DND-41 (cell line): ENCODE measurements at regions not wholly inside any gene's neighbourhood (a gene's known extent, or its start where the extent isn't known, plus 50 kb on each side); places are given as distances from the start of the nearest gene placed in this dataset.

Source experiments
- ATAC-seq: fragments of 200-7000 bp; cut with Tn5 transposase; 3 replicates; pipeline ENCODE4 v1.9.1; 2021; ENCODE audit warnings: low read depth; ENCODE audit not compliant: insufficient read depth
- DNase-seq: peaks from one replicate; pipeline ENCODE4 v3.0.0-alpha.2; 2020
- H2AFZ ChIP-seq: 2 replicates; pipeline ENCODE4 v1.6.0; 2012; ENCODE audit warnings: low read depth, low read length
- H3K27ac ChIP-seq: 2 replicates; pipeline ENCODE4 v1.5.1; 2012; ENCODE audit warnings: low read length, inconsistent platforms
- H3K27me3 ChIP-seq: fragments of 200-600 bp; sonication (generic); 2 replicates; pipeline ENCODE4 v1.6.0; 2012; ENCODE audit warnings: low read length, mild to moderate bottlenecking, inconsistent platforms; ENCODE audit not compliant: insufficient read depth, poor library complexity
- H3K36me3 ChIP-seq: 2 replicates; pipeline ENCODE4 v1.5.1; 2012; ENCODE audit warnings: low read length, inconsistent platforms; ENCODE audit not compliant: insufficient read depth
- H3K4me1 ChIP-seq: 2 replicates; pipeline ENCODE4 v1.5.1; 2012; ENCODE audit warnings: mild to moderate bottlenecking, low read length; ENCODE audit not compliant: insufficient read depth
- H3K4me2 ChIP-seq: 2 replicates; pipeline ENCODE4 v1.6.0; 2012; ENCODE audit warnings: mild to moderate bottlenecking, moderate library complexity, low read length, inconsistent platforms; ENCODE audit not compliant: insufficient read depth
- H3K4me3 ChIP-seq, 2 experiments: fragments of 200-600 bp in 1 of 2; shearing (Covaris generic) in 1 of 2; 2 replicates each; pipeline ENCODE4 v1.5.1; 2012 to 2016; ENCODE audit warnings: inconsistent platforms in 2 of 2, low read length in 2 of 2, mild to moderate bottlenecking in 2 of 2, low read depth in 1 of 2, moderate library complexity in 1 of 2
- H3K79me2 ChIP-seq: 2 replicates; pipeline ENCODE4 v1.6.0; 2012; ENCODE audit warnings: low read length, inconsistent platforms; ENCODE audit not compliant: insufficient read depth
- H3K9ac ChIP-seq: 2 replicates; pipeline ENCODE4 v1.6.0; 2012; ENCODE audit warnings: low read depth, mild to moderate bottlenecking, inconsistent platforms, low read length, moderate library complexity
- H3K9me3 ChIP-seq: 2 replicates; pipeline ENCODE4 v1.5.1; 2012; ENCODE audit warnings: low read length, moderate library complexity, mild to moderate bottlenecking, inconsistent platforms; ENCODE audit not compliant: insufficient read depth, severe bottlenecking
- H4K20me1 ChIP-seq: 2 replicates; pipeline ENCODE4 v1.6.0; 2012; ENCODE audit warnings: low read length; ENCODE audit not compliant: insufficient read depth
- EZH2 ChIP-seq: IDR thresholded peaks from 3 replicates; pipeline ENCODE4 v1.6.1; 2012; ENCODE audit warnings: borderline replicate concordance, low read depth, mild to moderate bottlenecking, moderate library complexity, low read length, inconsistent platforms; ENCODE audit not compliant: severe bottlenecking
- TF ChIP-seq, protein P1 (sequence below): IDR thresholded peaks from 2 replicates; pipeline ENCODE4 v1.5.1; 2012; ENCODE audit warnings: borderline replicate concordance, low read length, moderate library complexity, mild to moderate bottlenecking; ENCODE audit not compliant: poor library complexity, severe bottlenecking; ENCODE audit errors: extremely low read depth

DNA sequence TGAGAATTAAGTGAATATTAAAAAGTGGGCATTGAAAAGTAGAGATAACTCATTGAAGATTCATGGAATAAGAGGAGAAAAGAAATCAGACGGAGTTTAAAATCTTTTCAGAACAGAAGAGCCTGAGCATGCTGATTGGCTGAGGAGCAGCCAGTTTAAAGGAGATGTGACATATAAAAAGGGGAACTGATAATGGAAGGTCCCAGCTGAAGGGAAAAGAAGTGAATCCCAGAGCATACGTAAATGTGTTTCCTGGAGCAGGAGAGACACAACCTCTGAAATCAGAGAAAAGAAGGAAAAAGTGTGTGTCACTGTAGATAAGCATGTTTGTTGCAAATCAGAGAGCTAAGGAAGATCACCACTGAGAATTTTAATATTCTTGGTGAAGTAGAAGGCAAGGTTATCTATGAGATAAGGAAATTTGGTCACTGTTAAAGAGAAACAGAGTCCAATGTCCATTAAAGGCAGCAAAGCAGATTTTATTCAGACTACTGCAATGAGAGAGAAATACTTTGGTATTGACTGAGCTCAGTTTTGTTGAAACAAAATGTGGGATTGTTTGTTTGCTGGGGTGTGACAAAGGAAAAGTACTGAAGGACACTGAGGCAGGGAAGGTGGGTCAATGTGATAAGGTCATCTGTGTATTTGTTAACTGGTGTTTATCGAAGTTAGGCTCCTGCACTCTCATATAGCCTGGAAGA, 84.6 kb upstream of the WDR72 start:
- Histone ChIP-seq H3K4me1 (no peaks in the 10 kb centered on the region), H3K9me3 (no peaks in the 10 kb centered on the region), H2AFZ (no peak overlapping the region), H3K9ac (no peak overlapping the region), H3K36me3 (no peaks in the 10 kb centered on the region), H3K27ac (no peak overlapping the region), H3K79me2 (no peaks in the 10 kb centered on the region), H3K27me3 (no peaks in the 10 kb centered on the region), H4K20me1 (no peaks in the 10 kb centered on the region), H3K4me3 (no peak overlapping the region), H3K4me2 (no peak overlapping the region)
- TF ChIP-seq, protein P1, sequence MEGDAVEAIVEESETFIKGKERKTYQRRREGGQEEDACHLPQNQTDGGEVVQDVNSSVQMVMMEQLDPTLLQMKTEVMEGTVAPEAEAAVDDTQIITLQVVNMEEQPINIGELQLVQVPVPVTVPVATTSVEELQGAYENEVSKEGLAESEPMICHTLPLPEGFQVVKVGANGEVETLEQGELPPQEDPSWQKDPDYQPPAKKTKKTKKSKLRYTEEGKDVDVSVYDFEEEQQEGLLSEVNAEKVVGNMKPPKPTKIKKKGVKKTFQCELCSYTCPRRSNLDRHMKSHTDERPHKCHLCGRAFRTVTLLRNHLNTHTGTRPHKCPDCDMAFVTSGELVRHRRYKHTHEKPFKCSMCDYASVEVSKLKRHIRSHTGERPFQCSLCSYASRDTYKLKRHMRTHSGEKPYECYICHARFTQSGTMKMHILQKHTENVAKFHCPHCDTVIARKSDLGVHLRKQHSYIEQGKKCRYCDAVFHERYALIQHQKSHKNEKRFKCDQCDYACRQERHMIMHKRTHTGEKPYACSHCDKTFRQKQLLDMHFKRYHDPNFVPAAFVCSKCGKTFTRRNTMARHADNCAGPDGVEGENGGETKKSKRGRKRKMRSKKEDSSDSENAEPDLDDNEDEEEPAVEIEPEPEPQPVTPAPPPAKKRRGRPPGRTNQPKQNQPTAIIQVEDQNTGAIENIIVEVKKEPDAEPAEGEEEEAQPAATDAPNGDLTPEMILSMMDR: no peak
- no peak for TF ChIP-seq EZH2
- no peak for ATAC-seq
- no peak for DNase-seq

GRCh38 chr15:53843166-53843565, 83.7 kb upstream of the WDR72 start:
- Histone ChIP-seq H3K79me2 (no peaks in the 10 kb centered on the region), H3K4me2 (no peak overlapping the region), H3K9ac (no peak overlapping the region), H3K36me3 (no peaks in the 10 kb centered on the region), H3K27me3 (no peaks in the 10 kb centered on the region), H3K4me3 (no peak overlapping the region), H3K27ac (no peak overlapping the region), H3K9me3 (no peaks in the 10 kb centered on the region), H3K4me1 (no peaks in the 10 kb centered on the region), H4K20me1 (no peaks in the 10 kb centered on the region), H2AFZ (no peak overlapping the region)
- DNase-seq: no peak
- TF ChIP-seq, protein P1: no peak
- no peak for TF ChIP-seq EZH2
- no peak for ATAC-seq

- TF ChIP-seq EZH2: no peak
- TF ChIP-seq, protein P1: no peak
- H4K20me1 ChIP-seq: no peaks in the 10 kb centered on the region
- no peak overlapping the region for H3K4me2 ChIP-seq
- H3K4me1 ChIP-seq: no peaks in the 10 kb centered on the region
- ATAC-seq (no peak), DNase-seq (no peak)
- H3K27me3 ChIP-seq: no peaks in the 10 kb centered on the region
- H3K4me3 ChIP-seq: no peak overlapping the region
- H3K9me3 ChIP-seq: no peaks in the 10 kb centered on the region
- H3K27ac ChIP-seq: no peak overlapping the region
- no peaks in the 10 kb centered on the region for H3K79me2 ChIP-seq
- no peaks in the 10 kb centered on the region for H3K36me3 ChIP-seq
- H2AFZ ChIP-seq: no peak overlapping the region
- H3K9ac ChIP-seq: no peak overlapping the region
These were observed 82.2 kb upstream of the WDR72 start for GRCh38 chr15:53841651-53842050.
